Skin of body (tissue), 2 donors: ENCODE measurements at regions not wholly inside any gene's neighbourhood (a gene's known extent, or its start where the extent isn't known, plus 50 kb on each side); places are given as distances from the start of the nearest gene placed in this dataset. TPM values are rescaled to one million over a fixed set of nuclear protein-coding genes. Genes with fewer than 3 reads are reported as not detected.

Experiments used
- DNase-seq: peaks from one replicate; lab custom pipeline; 2025; lab: John Stamatoyannopoulos, UW
- small RNA-seq: library from RNA; depleted of rRNA; stranded (forward); fragments of <200 nt; gene quantifications from one replicate; pipeline ENCODE3, GENCODE V24; 2014; ENCODE audit warnings: low replicate concordance

- no peak for DNase-seq
These were observed 277.6 kb downstream of the CDH10 start for GRCh38 chr5:24367216-24367615.

DNA sequence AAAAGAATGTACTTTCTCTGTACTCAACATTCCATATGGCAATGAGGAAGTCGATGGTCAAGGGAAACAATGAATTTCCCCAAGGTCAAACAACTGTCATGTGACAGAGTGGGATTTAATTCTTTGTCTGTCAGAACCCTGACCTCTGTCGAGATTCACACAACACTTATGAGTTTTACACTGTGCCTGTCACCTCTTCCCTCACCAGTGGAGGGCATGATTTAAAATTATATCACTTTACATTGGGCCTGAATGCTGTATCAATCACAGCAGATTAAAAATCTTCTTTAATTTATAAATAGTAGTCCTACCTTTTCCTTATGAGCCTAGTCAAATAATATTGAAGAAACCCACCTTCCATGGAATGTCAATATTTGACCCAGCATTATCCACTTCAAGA is 276.7 kb downstream of the CDH10 start:
- DNase-seq = no peak

- DNase-seq = no peak
These were observed 268.6 kb downstream of the CDH10 start for GRCh38 chr5:24376210-24376609.

DNA sequence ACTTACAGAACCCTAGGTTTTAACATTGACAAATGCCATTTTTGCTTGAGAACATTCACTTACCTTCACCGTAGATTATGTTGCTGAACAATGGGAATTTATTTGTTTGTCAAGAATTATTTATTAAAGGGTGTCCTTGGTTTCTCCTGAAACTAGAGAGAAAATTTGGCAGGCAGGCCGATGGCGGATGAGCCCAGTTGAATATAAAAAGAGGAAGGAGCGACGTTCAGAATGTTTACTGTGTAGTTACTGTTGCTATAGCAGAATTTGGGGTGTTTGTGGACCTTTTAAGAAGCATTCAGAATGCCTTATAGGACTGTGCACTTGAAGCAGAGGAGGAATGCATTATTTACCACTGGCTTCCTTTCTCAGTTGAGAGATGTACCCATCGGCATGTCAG is 268.2 kb downstream of the CDH10 start:
- no peak for DNase-seq

DNA sequence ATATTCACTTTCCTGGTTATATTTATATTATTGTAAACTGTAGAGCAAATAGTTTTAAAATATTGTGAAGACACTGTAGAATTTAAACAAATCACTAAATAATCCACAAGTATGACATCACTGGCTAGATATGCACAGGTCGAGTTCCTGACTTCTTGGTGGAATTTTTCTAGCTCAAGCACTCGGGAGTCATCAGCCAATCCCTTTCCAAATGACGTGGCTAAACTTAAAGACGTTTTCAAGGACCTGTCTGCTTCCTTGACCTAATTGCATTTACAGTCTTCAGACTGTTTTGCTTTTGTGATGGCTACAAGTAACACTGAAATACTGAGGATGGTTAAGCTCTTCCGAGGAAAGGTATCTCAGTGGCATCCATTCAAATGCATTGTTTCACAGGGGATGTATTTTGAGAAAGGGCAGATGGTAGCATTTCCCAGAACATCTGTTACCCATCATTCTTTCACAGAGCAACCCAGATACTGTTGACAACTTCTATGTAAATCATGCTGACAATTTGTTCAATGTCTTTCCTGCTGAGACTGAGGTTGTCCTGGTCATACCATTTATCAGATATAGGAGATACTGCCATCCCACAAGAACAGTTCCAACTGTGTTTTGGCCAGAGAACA is 262.8 kb downstream of the CDH10 start:
- DNase-seq = no peak

- no peak for DNase-seq
These were observed 259.7 kb downstream of the CDH10 start for GRCh38 chr5:24385070-24385469.

DNA sequence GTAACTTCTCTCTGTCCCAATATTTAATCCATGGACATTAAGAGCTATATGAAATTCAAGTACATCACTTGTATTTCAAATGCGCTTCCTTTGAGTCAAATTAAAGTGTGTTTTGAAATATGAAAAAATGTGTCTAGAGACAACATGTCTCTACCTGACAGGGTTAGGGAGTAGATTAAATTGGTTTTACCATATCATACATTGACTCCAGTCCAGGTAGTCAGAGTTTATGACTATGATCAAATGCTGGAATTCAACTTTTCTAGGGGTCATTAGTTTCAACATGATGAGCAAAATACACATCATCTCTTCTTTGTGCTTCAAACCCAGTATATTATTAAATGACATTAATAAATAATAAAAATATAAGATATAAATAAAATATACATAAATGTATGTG is 259.2 kb downstream of the CDH10 start:
- DNase-seq = no peak

GRCh38 chr5:24388448-24388847 is 256.3 kb downstream of the CDH10 start:
- DNase-seq = no peak

DNA sequence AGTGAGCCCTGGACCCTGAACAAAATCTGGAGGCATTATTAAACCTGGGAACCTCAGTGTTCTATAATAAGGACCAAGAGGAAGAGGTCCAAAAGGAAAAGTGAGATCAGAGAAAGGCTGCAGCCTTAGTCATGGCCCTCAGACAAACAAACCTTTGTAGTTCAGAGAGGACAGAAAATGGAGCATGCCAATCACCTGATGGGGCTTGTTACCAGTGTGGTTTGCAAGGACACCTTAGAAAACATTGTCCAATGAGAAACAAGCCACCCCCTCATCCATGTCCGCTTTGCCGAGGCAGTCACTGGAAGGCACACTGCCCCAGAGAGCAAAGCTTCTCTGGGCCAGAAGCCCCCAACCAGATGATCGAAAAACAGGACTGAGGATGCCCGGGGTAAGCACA is 254.8 kb downstream of the CDH10 start:
- DNase-seq = no peak

DNA sequence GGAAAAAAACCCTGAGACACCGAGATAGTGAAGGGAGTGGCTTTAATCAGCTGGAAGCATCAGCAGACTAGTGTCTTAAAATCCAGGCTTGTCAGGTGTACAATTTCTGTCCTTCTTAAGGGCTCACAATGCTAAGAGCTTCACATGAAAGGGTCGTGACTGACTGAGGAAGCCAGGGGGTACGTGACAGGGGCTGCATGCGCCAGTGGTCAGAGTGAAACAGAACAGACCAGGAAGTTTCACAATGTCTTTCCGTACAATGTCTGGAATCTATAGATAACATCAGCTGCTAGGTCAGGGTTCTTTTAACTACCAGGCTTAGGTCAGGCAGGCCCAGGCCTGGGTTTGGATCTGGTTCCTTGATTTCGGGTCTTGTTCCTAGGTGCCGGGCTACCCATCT is 253.0 kb downstream of the CDH10 start:
- no peak for DNase-seq

GRCh38 chr5:24397601-24398000 is 247.2 kb downstream of the CDH10 start:
- no peak for DNase-seq

- DNase-seq = no peak
These were observed 243.0 kb downstream of the CDH10 start for GRCh38 chr5:24401773-24402172.

DNA sequence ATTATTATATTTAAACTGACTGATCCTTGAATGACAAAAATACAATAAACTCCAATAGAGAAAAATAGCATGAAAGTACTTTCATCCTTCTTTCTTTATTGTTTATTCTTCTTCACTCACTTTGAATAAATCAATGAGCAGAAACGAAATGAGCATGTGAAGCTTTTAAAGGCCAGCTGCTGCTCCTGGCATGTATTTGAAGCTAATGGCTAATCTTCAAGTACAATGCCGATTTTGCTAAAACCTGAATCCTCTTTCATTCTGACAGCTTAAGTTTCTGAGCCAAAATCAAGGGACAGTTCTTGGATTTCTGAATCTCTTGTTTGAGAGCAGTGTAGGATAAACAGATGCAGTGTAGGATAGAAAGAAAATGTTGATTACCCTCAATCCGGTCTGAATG is 237.3 kb downstream of the CDH10 start:
- no peak for DNase-seq

GRCh38 chr5:24428345-24428744 is 216.4 kb downstream of the CDH10 start:
- no peak for DNase-seq

GRCh38 chr5:24433555-24433954 is 211.2 kb downstream of the CDH10 start:
- DNase-seq = no peak

Small RNA genes in the stretch of these regions (small RNA-seq; reads per million reads assigned to genes)
- gene AC026784.1 (not detected), gene RF00019 (not detected), gene RF00561 (not detected)
